ENCODE measurements at regions not wholly inside any gene's neighbourhood (a gene's known extent, or its start where the extent isn't known, plus 50 kb on each side); places are given as distances from the start of the nearest gene placed in this dataset.
"Not testable (repeated sequence)": the region's sequence is repeated elsewhere in the genome, so short reads cannot be mapped to it uniquely, and the experiment has no call there.

GRCh38 chr7:98764946-98765345 lies 104.9 kb downstream of the TMEM130 start:
- DNase-seq (ENCODE audit: low spot score) = no peak
- Histone ChIP-seq H3K27ac (no peak overlapping the region), H3K4me3 (no peak overlapping the region)
- no peak for TF ChIP-seq CTCF (IDR thresholded peaks at IDR 0.05)

DNA sequence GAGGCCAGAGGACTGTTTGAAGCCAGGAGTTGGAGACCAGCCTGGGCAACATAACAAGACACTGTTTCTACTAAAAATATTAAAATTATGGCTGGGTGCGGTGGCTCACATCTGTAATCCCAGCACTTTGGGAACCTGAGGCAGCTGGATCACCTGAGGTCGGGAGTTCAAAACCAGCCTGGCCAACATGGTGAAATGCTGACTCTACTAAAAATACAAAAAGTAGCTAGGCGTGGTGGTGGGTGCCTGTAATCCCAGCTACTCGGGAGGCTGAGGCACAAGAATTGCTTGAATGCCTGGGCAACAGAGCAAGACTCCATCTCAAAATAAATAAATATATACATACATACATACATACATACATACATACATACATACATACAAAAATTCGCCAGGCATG lies 99.7 kb downstream of the TMEM130 start:
- H3K4me3 ChIP-seq; DNase-seq (ENCODE audit: low spot score); H3K27ac ChIP-seq: not testable (repeated sequence)

- no peak overlapping the region for H3K4me3 ChIP-seq
- H3K27ac ChIP-seq = peak overlapping the region in 1 of 2 donors; percentile 3
- DNase-seq (ENCODE audit: low spot score) = no peak
- no peak for TF ChIP-seq CTCF (IDR thresholded peaks at IDR 0.05)
These were observed 98.3 kb downstream of the TMEM130 start for GRCh38 chr7:98771519-98771918.

GRCh38 chr7:98771941-98772603 lies 97.7 kb downstream of the TMEM130 start:
- Histone ChIP-seq H3K27ac (peak overlapping the region in 1 of 2 donors; percentile 52), H3K4me3 (no peak overlapping the region)
- no peak for DNase-seq (ENCODE audit: low spot score)
- TF ChIP-seq CTCF (IDR thresholded peaks at IDR 0.05) = no peak

DNA sequence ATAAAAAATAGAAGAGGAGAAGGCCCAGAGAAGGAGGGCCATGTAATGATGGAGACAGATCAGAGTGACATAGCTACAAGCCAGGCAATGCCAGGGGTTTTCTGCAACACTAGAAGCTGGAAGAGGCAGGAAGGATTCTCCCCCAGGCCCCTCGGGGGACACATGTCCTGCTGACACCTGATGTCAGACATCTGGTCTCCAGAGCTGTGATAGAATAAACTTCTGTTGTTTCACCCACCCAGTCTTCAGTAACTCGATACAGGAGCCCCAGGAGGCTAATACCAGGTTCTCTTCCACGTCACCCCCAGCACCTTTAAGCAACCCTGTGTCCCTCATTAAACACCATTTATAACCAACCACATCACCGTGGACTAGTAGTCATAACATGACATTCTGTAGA lies 94.9 kb downstream of the TMEM130 start:
- Histone ChIP-seq H3K27ac (no peak overlapping the region), H3K4me3 (no peak overlapping the region)
- TF ChIP-seq CTCF (IDR thresholded peaks at IDR 0.05) = no peak
- DNase-seq (ENCODE audit: low spot score) = no peak

GRCh38 chr7:98777051-98777450 lies 92.8 kb downstream of the TMEM130 start:
- no peak for DNase-seq (ENCODE audit: low spot score)
- Histone ChIP-seq H3K4me3 (no peak overlapping the region), H3K27ac (no peak overlapping the region)
- no peak for TF ChIP-seq CTCF (IDR thresholded peaks at IDR 0.05)

GRCh38 chr7:98778421-98778820 lies 91.4 kb downstream of the TMEM130 start:
- no peak overlapping the region for H3K4me3 ChIP-seq
- H3K27ac ChIP-seq = no peak overlapping the region
- no peak for TF ChIP-seq CTCF (IDR thresholded peaks at IDR 0.05)
- no peak for DNase-seq (ENCODE audit: low spot score)
